ENCODE measurements at regions not wholly inside any gene's neighbourhood (a gene's known extent, or its start where the extent isn't known, plus 50 kb on each side); places are given as distances from the start of the nearest gene placed in this dataset.

DNA sequence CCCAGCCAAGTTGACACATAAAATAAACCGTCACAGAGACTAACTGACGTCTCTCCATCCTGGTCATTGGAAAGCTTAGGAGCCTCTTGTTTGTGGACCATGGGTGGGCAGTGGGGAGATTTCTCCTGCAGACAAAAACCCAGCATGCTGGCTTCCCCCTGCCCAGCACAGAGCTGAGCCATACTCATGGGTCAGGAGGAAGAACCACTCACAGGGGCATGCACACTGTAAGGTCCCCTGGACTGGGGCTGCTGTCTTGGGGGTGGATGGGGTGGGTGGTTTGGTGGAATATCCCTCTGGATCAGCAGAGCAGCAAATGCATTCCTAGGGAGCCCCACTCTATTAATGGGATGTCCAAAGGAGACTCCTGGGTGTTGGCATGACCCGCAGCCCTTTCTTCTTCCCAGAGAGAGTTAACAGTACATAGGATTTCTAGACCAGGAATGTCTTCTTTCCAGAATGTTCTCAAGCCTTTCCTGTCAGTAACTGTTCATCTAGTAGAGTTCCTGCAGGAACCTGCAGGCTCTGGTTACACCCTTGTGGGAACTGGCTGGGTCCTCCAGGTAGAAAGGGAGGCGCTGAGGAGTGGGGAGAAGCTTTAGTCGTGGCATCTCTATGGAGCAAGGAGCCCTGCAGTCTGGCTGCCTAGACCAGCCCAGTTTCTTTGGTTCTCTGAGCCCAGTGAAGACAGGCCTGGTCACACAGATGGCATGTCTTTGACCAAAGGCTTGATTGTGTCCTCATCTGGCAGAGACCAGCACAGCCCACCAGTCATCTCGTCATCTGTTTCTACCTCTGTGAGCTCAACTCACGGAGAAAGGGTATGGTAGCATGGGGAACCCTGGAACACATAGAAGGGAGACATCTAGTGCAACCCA, 73.4 kb upstream of the PRR23C start:
- Histone ChIP-seq H3K4me1 (replicated peaks in 1 of 2; ENCODE audit: control insufficient read depth in 2 of 2, insufficient read depth in 2 of 2, low read length in 2 of 2) (peaks cover 23 to 37% of the 10 kb centered on the region in 2 experiments), H3K79me2 (ENCODE audit: control insufficient read depth, insufficient read depth, low read length) (no peaks in the 10 kb centered on the region), H3K9me1 (ENCODE audit: control insufficient read depth, insufficient read depth, low read length) (no peaks in the 10 kb centered on the region), H3K27me3 (ENCODE audit: control insufficient read depth in 2 of 2, insufficient read depth in 2 of 2, low read length in 2 of 2) (no peaks in the 10 kb centered on the region), H3K9me3 (replicated peaks; ENCODE audit: control insufficient read depth, insufficient read depth, low read depth, low read length) (no peaks in the 10 kb centered on the region), H3K4me3 (no peak overlapping the region), H3K4me2 (ENCODE audit: insufficient read depth, low read length) (no peak overlapping the region), H3K36me3 (ENCODE audit: control insufficient read depth, insufficient read depth, low read length) (no peaks in the 10 kb centered on the region), H4K20me1 (replicated peaks; ENCODE audit: control insufficient read depth, insufficient read depth, low read length) (no peaks in the 10 kb centered on the region), H3K9ac (ENCODE audit: insufficient read depth in 1 of 2, low read depth in 2 of 2, low read length in 2 of 2) (no peak overlapping the region), H3K27ac (ENCODE audit: extremely low read depth, low read depth, low read length) (no peak overlapping the region), H2AFZ (ENCODE audit: low read depth, low read length) (no peak overlapping the region)
- ChIA-PET CTCF (ENCODE audit: low intra/inter-chr PET ratio) (no interaction called here), POLR2A (no interaction called here)
- BruUV-seq (replicated peaks) = no TSS peak
- intact Hi-C loops (cut with micrococcal nuclease) (no loop called here), in situ Hi-C loops (cut with MboI) (no loop called here)
- WGBS (ENCODE audit: insufficient coverage, low coverage, missing lambda C conversion rate) = 78% methylated on average over 7 of the region's 7 CpGs
- ATAC-seq (no peak), DNase-seq (ENCODE audit: extremely low read depth in 1 of 4, low spot score in 3 of 4) (no peak), FAIRE-seq (no peak)
- TF ChIP-seq SREBF1 (IDR thresholded peaks at IDR 0.05; ENCODE audit: borderline replicate concordance, low read depth, low read length) (no peak), NFIX (CRISPR knock-in tag; IDR thresholded peaks at IDR 0.05; ENCODE audit: low read depth) (no peak), SMC3 (conservative IDR thresholded peaks at IDR 0.05; ENCODE audit: insufficient read depth, low read depth, low read length) (no peak), RBBP5 (IDR thresholded peaks at IDR 0.05; ENCODE audit: borderline replicate concordance, insufficient read depth, low read length, poor library complexity, severe bottlenecking) (no peak), MTA1 (IDR thresholded peaks at IDR 0.05; ENCODE audit: borderline replicate concordance) (no peak)
- TF ChIP-seq, protein P1, sequence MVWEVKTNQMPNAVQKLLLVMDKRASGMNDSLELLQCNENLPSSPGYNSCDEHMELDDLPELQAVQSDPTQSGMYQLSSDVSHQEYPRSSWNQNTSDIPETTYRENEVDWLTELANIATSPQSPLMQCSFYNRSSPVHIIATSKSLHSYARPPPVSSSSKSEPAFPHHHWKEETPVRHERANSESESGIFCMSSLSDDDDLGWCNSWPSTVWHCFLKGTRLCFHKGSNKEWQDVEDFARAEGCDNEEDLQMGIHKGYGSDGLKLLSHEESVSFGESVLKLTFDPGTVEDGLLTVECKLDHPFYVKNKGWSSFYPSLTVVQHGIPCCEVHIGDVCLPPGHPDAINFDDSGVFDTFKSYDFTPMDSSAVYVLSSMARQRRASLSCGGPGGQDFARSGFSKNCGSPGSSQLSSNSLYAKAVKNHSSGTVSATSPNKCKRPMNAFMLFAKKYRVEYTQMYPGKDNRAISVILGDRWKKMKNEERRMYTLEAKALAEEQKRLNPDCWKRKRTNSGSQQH (CRISPR knock-in tag; IDR thresholded peaks at IDR 0.05) = no peak
- TF ChIP-seq, protein P2, sequence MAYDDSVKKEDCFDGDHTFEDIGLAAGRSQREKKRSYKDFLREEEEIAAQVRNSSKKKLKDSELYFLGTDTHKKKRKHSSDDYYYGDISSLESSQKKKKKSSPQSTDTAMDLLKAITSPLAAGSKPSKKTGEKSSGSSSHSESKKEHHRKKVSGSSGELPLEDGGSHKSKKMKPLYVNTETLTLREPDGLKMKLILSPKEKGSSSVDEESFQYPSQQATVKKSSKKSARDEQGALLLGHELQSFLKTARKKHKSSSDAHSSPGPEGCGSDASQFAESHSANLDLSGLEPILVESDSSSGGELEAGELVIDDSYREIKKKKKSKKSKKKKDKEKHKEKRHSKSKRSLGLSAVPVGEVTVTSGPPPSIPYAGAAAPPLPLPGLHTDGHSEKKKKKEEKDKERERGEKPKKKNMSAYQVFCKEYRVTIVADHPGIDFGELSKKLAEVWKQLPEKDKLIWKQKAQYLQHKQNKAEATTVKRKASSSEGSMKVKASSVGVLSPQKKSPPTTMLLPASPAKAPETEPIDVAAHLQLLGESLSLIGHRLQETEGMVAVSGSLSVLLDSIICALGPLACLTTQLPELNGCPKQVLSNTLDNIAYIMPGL (CRISPR knock-in tag; IDR thresholded peaks at IDR 0.05) = no peak
